GM19023 (cell line): ENCODE measurements at regions not wholly inside any gene's neighbourhood (a gene's known extent, or its start where the extent isn't known, plus 50 kb on each side); places are given as distances from the start of the nearest gene placed in this dataset.
"Not testable (repeated sequence)": the region's sequence is repeated elsewhere in the genome, so short reads cannot be mapped to it uniquely, and the experiment has no call there.

Experiments used
- ATAC-seq: cut with Tn5 transposase; IDR thresholded peaks from one replicate; pipeline ENCODE4 v1.9.1; 2021; ENCODE audit warnings: mild to moderate bottlenecking, moderate library complexity; ENCODE audit not compliant: unreplicated experiment

GRCh38 chr4:31880837-31881236 is 1160.7 kb downstream of the PCDH7 start:
- not testable (repeated sequence) for ATAC-seq

- ATAC-seq: no peak
These were observed 1176.2 kb downstream of the PCDH7 start for GRCh38 chr4:31896349-31896748.

- ATAC-seq: no peak
These were observed 1185.2 kb downstream of the PCDH7 start for GRCh38 chr4:31905363-31905762.

- ATAC-seq: no peak
These were observed 1188.1 kb downstream of the PCDH7 start for GRCh38 chr4:31908261-31908660.

GRCh38 chr4:31917334-31917733 is 1197.2 kb downstream of the PCDH7 start:
- ATAC-seq: no peak

- no peak for ATAC-seq
These were observed 1198.7 kb downstream of the PCDH7 start for GRCh38 chr4:31918891-31919290.

GRCh38 chr4:31923634-31924033 is 1203.5 kb downstream of the PCDH7 start:
- ATAC-seq: no peak

GRCh38 chr4:31929676-31930345 is 1209.6 kb downstream of the PCDH7 start:
- no peak for ATAC-seq

GRCh38 chr4:31946456-31946855 is 1226.3 kb downstream of the PCDH7 start:
- ATAC-seq: no peak

GRCh38 chr4:31947101-31947500 is 1226.9 kb downstream of the PCDH7 start:
- no peak for ATAC-seq

GRCh38 chr4:31949045-31949444 is 1228.9 kb downstream of the PCDH7 start:
- no peak for ATAC-seq

GRCh38 chr4:31955346-31955745 is 1235.2 kb downstream of the PCDH7 start:
- no peak for ATAC-seq

GRCh38 chr4:31959972-31960371 is 1239.8 kb downstream of the PCDH7 start:
- ATAC-seq: no peak

- ATAC-seq: no peak
These were observed 1244.5 kb downstream of the PCDH7 start for GRCh38 chr4:31964685-31965084.

GRCh38 chr4:31968842-31969241 is 1248.7 kb downstream of the PCDH7 start:
- ATAC-seq: no peak

- no peak for ATAC-seq
These were observed 1254.4 kb downstream of the PCDH7 start for GRCh38 chr4:31974490-31975002.

- ATAC-seq: no peak
These were observed 1259.8 kb downstream of the PCDH7 start for GRCh38 chr4:31979988-31980387.

GRCh38 chr4:31983246-31983645 is 1263.1 kb downstream of the PCDH7 start:
- ATAC-seq: no peak

GRCh38 chr4:31983677-31984076 is 1263.5 kb downstream of the PCDH7 start:
- no peak for ATAC-seq

GRCh38 chr4:31984872-31985271 is 1264.7 kb downstream of the PCDH7 start:
- ATAC-seq: no peak

- ATAC-seq: no peak
These were observed 1276.1 kb downstream of the PCDH7 start for GRCh38 chr4:31995943-31996901.

- no peak for ATAC-seq
These were observed 1278.6 kb downstream of the PCDH7 start for GRCh38 chr4:31998807-31999206.
